Nephron progenitor cell (in vitro differentiated cells): ENCODE measurements at regions not wholly inside any gene's neighbourhood (a gene's known extent, or its start where the extent isn't known, plus 50 kb on each side); places are given as distances from the start of the nearest gene placed in this dataset.
A peak's percentile ranks its signal among the peaks of the same experiment; 100 is the strongest.

ENCODE experiments used
- DNase-seq: peaks from one replicate; pipeline ENCODE4 v3.0.0; 2021
- H3K27ac Mint-ChIP-seq: 2 replicates; pipeline ENCODE4 v1.8.0; 2021; ENCODE audit warnings: mild to moderate bottlenecking, moderate library complexity, mixed read lengths
- H3K27me3 Mint-ChIP-seq: 2 replicates; pipeline ENCODE4 v1.8.0; 2021; ENCODE audit warnings: mild to moderate bottlenecking, low read depth, mixed read lengths; ENCODE audit not compliant: poor library complexity
- H3K36me3 Mint-ChIP-seq: 2 replicates; pipeline ENCODE4 v1.8.0; 2021; ENCODE audit warnings: low read depth, mixed read lengths
- H3K4me1 Mint-ChIP-seq: 2 replicates; pipeline ENCODE4 v1.8.0; 2021; ENCODE audit warnings: mixed read lengths
- H3K4me3 Mint-ChIP-seq: 2 replicates; pipeline ENCODE4 v1.8.0; 2021; ENCODE audit warnings: mild to moderate bottlenecking, moderate library complexity, mixed read lengths
- H3K9me3 Mint-ChIP-seq: 2 replicates; pipeline ENCODE4 v1.8.0; 2021; ENCODE audit warnings: mild to moderate bottlenecking, moderate library complexity, mixed read lengths
- TF ChIP-seq, protein P1 (sequence below): fragments of 200-600 bp; sonication (generic); IDR thresholded peaks from 2 replicates; pipeline ENCODE4 v1.5.0; 2021; ENCODE audit warnings: antibody characterized with exemption

DNA sequence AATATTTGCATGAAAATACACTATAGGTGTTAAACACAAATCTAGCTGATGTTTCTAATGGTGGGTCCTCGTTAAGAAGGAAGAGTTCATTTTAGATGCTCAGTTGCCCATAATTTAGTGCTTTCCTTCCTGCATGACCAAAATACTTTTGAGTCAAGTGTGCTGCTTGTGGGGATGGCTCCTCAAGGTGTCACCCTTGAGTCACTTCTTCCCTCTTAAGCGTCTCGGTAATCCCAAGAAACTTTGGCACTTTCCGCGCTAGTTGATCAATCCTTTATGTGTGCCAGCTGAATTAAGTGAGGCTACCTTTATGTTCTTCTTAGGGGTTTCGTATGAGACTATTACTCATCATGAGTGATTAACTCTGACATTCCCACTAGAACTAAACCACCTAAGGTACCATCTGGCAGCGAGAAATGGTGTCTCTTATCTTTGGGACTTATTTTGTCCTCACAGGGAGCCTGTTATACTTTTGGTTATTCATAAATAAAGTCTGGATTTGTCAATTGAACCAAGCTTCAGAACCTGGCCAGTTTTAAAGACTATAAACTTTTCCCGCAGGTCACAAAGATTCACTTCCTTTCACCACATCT, 106.8 kb downstream of the NHLRC3 start:
- TF ChIP-seq, protein P1, sequence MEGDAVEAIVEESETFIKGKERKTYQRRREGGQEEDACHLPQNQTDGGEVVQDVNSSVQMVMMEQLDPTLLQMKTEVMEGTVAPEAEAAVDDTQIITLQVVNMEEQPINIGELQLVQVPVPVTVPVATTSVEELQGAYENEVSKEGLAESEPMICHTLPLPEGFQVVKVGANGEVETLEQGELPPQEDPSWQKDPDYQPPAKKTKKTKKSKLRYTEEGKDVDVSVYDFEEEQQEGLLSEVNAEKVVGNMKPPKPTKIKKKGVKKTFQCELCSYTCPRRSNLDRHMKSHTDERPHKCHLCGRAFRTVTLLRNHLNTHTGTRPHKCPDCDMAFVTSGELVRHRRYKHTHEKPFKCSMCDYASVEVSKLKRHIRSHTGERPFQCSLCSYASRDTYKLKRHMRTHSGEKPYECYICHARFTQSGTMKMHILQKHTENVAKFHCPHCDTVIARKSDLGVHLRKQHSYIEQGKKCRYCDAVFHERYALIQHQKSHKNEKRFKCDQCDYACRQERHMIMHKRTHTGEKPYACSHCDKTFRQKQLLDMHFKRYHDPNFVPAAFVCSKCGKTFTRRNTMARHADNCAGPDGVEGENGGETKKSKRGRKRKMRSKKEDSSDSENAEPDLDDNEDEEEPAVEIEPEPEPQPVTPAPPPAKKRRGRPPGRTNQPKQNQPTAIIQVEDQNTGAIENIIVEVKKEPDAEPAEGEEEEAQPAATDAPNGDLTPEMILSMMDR, result peak; percentile 67
- no peak overlapping the region for H3K27ac Mint-ChIP-seq
- H3K9me3 Mint-ChIP-seq, result peaks cover 9% of the 10 kb centered on the region
- H3K27me3 Mint-ChIP-seq, result peaks cover 7% of the 10 kb centered on the region
- no peak overlapping the region for H3K4me3 Mint-ChIP-seq
- no peaks in the 10 kb centered on the region for H3K4me1 Mint-ChIP-seq
- DNase-seq, result peak; percentile 56
- no peaks in the 10 kb centered on the region for H3K36me3 Mint-ChIP-seq

DNA sequence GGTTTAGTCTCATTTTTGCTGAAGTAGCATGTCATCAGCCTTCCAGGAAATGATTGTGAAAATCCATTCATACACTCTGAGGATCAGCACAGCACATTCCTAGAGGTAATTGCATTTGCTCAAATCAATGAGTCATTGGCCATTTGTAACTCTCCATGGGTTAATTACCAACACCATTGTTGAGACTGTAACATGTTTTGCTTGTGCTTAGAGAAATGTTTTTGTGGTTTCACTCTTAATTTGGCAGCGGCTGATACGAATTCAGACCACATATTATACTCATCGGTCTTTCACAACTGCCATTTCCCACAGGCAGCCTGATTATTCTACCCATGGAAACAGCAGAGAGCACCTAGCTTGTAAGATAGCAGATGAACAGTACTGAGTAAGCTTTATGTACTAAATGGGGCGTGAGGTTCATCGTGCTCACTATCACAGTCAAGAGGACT, 110.3 kb downstream of the NHLRC3 start:
- Mint-ChIP-seq H3K4me1 (no peaks in the 10 kb centered on the region), H3K27ac (no peak overlapping the region), H3K36me3 (no peaks in the 10 kb centered on the region), H3K27me3 (peaks cover 11% of the 10 kb centered on the region), H3K4me3 (no peak overlapping the region), H3K9me3 (peaks cover 7% of the 10 kb centered on the region)
- DNase-seq, result no peak
- TF ChIP-seq, protein P1, result no peak

DNA sequence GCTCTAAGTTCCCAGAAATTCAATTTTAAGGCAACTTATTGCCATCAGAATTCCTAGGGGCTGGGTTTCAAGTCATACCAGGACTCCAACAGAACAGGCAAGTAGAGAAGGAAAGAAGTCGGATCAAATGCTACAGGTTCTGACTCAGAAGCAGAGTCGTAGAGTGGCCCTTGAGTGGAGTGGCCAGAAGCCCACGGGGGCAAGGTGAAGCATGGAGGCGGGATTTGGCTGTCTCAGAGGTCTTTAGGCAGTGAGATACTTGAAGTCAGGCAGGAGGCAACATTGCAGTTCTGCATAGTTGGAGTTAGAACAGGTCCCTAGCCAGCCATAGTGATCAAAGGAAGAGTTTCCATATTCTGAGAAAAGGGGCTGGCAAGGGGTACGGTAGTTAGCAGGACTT, 111.6 kb downstream of the NHLRC3 start:
- H3K36me3 Mint-ChIP-seq, result no peaks in the 10 kb centered on the region
- TF ChIP-seq, protein P1, result no peak
- H3K4me1 Mint-ChIP-seq, result no peaks in the 10 kb centered on the region
- peaks cover 10% of the 10 kb centered on the region for H3K27me3 Mint-ChIP-seq
- H3K4me3 Mint-ChIP-seq, result no peak overlapping the region
- H3K9me3 Mint-ChIP-seq, result peaks cover 7% of the 10 kb centered on the region
- DNase-seq, result no peak
- no peak overlapping the region for H3K27ac Mint-ChIP-seq

DNA sequence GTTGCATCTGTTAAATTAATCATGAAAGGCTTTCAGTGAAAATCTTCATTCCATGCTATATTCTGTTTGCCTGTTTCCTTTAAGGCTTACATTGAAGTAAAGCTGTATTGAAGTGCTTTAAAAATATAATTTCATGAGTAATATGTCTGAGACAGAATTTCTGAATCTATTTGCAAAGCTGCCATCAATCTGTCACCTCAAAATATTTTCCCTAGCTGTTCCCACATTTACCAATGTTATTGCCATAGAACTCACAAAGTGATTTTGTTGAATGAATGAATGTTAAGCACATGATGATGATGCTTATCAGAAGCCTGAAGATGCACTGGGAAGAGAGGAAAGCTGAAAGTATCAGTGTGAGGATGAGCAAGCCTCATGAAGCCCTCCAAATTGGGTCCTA, 115.8 kb downstream of the NHLRC3 start:
- TF ChIP-seq, protein P1, result no peak
- H3K4me3 Mint-ChIP-seq, result no peak overlapping the region
- no peak for DNase-seq
- no peaks in the 10 kb centered on the region for H3K36me3 Mint-ChIP-seq
- H3K9me3 Mint-ChIP-seq, result peaks cover 7% of the 10 kb centered on the region
- no peak overlapping the region for H3K27ac Mint-ChIP-seq
- H3K27me3 Mint-ChIP-seq, result peaks cover 13% of the 10 kb centered on the region
- no peaks in the 10 kb centered on the region for H3K4me1 Mint-ChIP-seq

DNA sequence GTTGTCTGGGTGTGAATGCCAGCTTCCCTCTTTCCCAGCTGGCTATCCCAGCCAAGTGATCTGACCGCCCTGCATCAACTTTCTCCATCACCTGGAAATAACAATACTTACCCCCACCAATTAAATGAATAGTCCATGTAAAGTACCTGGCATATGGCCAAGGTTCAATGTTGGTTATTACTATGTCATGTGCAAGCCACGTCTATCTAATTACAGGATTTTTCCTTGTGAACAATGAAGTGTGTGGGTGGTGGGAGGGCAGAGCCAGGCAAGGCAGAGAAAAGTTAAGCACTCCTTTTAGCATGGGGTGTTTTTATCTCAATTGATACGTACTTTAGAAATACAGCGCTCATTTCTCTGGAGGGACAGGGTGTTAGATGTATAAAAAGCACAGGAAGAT, 121.1 kb downstream of the NHLRC3 start:
- Mint-ChIP-seq H3K4me3 (no peak overlapping the region), H3K4me1 (no peaks in the 10 kb centered on the region), H3K27me3 (peaks cover 4% of the 10 kb centered on the region), H3K9me3 (no peaks in the 10 kb centered on the region), H3K36me3 (no peaks in the 10 kb centered on the region), H3K27ac (no peak overlapping the region)
- TF ChIP-seq, protein P1, result no peak
- no peak for DNase-seq

DNA sequence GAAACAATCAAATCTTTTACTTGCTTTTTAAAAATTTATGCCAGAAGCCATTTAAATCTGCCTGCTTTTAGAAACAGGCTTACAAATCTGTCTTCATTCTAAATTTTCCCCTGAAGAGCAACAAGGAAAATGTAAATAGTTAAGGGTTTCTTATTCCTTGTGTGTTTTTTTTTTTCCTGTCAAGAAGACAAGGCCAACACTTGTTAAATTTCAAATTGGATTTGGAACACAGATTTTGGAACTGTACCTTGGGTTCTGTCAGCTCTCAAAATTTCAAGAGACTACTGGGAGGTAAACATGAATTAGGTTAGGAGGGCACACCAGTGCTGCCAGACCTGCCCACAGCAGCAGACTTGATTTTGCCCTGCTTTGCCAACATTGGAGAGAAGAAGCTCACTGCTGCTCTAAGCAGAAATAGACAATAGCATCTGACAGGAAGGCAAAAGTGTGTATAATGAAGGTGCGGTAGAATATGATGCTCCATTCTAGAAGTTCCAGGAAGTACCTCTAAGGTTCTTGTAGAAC, 121.7 kb downstream of the NHLRC3 start:
- H3K9me3 Mint-ChIP-seq, result no peaks in the 10 kb centered on the region
- no peak overlapping the region for H3K27ac Mint-ChIP-seq
- TF ChIP-seq, protein P1, result no peak
- no peak overlapping the region for H3K4me3 Mint-ChIP-seq
- no peak for DNase-seq
- peaks cover 4% of the 10 kb centered on the region for H3K27me3 Mint-ChIP-seq
- no peaks in the 10 kb centered on the region for H3K36me3 Mint-ChIP-seq
- H3K4me1 Mint-ChIP-seq, result no peaks in the 10 kb centered on the region
